GM21717 (cell line): ENCODE measurements at regions not wholly inside any gene's neighbourhood (a gene's known extent, or its start where the extent isn't known, plus 50 kb on each side); places are given as distances from the start of the nearest gene placed in this dataset.
A peak's percentile ranks its signal among the peaks of the same experiment; 100 is the strongest.
"Not testable (repeated sequence)": the region's sequence is repeated elsewhere in the genome, so short reads cannot be mapped to it uniquely, and the experiment has no call there.

ENCODE experiments used
- ATAC-seq: cut with Tn5 transposase; IDR thresholded peaks from one replicate; pipeline ENCODE4 v1.9.1; 2021; ENCODE audit warnings: mild to moderate bottlenecking, moderate library complexity; ENCODE audit not compliant: unreplicated experiment

DNA sequence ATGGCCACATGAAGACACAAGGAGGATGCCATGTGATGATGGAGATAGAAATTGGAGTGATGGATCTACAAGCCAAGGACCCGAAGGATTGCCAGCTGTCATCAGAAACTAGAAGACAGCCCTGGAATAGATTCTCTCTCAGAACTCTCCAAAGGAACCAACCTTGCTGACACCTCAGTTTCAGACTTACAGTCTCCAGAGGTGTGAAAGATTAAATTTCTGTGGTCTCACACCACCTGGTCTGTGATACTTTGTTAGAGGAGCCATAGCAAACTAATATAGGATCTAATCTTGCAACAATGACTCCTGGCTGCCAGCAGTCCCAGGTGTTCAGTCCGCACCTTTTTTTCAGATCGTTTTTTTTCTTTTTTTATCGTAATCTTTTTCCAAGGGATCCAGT lies 647.3 kb upstream of the GHITM start:
- no peak for ATAC-seq

DNA sequence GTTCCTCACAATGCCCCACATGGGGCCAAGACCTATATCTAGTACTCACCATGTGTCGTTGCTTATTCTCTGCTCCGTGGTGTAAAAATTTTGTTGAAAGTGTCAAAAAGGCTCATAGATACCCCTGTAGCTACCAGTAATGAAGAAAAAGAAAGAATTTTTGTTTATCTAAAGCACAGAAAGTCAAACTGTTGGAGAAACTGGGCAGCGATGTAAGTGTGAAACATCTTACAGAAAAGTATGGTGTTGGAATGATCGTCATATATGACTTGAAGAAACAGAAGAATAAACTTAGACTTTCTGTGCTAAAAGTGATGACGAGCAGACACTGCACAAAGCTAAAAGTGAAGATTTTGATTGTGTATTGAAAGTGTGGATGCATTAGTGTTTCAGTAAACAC lies 626.6 kb upstream of the GHITM start:
- ATAC-seq, result no peak

DNA sequence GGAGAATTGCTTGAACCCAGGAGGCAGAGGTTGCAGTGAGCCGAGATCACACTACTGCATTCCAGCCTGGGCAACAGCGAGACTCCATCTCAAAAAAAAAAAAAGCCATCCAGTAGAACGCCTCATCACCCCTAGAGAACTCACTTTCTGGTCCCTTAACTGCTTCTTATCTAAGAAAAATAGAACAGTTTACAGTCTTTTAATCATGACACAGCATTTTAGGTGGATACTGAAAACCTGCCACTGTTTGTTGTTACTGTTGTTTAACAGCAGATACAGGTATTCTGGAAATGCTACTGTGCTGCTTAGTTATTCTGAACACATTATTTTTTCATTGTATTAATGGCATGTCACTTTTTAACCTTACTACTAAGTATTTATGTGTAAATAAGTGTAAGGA lies 624.3 kb upstream of the GHITM start:
- no peak for ATAC-seq

DNA sequence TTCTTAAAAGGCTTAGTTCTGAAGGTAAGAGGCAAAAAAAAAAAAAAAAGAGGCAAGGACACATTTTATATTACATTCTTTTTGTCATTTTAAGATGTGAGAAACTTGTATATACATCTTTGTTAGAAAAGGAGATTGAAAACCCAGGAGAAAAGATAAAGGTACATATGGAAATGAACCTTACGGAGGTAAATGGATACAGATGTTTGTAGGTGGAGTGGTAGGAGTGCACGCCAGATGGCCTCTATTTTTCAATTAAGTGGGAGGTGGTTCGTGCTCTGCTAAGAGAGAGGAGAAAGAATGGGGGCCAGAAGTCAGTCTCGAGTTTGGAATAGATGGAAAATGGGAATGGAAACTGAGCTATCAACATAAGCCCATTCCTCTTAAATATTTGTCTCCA lies 622.5 kb upstream of the GHITM start:
- no peak for ATAC-seq

DNA sequence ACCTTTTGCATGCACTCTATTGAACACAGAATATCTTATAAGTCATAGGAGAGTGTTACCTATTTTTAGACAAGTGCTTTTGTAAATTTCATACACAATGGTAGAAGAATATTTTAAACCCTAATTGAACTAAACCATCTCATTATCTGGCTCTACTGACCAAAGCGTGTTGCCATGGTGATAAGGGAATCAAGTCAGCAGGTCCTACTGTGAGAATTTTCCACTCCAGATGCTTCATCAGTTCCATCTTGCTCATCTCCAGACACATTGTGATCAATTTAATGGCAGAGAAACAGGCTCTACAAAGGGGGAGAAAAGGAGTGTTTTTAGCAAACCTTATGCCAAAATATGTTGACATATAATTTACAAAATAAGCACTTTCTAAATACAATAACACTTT lies 621.9 kb upstream of the GHITM start:
- no peak for ATAC-seq

DNA sequence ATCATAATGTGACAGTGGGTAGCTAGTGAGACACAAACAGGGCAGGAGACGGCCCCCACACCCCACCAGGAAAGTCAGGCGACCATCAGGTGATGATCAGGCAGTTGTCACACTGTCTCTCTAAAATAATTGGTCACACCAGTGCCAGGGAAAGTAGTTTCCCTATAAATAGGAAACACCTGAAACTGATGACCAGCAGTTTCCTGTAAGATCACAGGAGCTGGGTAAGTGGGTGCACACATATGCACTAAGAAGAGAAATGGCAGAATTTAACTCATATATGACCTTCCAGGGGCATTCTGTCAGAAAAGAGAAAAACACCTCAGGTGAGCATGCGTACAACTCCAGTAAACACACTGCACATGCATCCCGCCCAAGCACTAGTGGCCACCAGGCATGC lies 620.5 kb upstream of the GHITM start:
- no peak for ATAC-seq

DNA sequence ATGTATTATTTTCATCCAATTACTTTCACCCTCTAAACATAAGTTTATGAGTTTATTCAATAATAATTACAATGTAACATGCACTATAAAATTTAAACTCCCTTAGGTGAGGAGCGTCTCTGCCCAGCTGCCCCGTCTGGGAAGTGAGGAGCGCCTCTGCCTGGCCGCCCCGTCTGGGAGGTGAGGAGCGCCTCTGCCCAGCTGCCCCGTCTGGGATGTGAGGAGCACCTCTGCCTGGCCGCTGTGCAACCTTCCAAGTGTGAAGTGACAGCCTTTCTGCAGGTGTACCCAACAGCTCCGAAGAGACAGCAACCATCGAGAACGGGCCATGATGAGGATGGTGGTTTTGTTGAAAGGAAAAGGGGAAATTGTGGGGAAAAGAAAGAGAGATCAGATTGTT lies 618.9 kb upstream of the GHITM start:
- ATAC-seq, result not testable (repeated sequence)

DNA sequence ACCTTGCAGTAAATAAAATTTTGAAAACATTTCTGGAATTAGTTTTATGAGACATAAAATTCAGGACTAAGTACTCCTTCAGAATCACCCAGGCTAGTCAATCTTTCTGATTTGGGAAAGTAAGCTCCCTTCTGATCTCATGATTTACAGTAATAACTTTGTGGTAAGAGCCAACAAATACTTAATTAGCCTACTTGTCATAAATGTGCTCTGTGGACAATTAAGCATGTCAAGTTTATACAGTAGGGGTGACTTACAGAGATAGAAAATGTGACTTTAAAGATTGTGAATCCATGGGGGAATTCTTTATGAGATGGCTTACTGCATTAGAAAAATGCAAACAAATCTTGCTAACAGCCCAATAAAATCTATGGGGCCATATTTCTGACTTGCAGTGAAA lies 616.9 kb upstream of the GHITM start:
- no peak for ATAC-seq

DNA sequence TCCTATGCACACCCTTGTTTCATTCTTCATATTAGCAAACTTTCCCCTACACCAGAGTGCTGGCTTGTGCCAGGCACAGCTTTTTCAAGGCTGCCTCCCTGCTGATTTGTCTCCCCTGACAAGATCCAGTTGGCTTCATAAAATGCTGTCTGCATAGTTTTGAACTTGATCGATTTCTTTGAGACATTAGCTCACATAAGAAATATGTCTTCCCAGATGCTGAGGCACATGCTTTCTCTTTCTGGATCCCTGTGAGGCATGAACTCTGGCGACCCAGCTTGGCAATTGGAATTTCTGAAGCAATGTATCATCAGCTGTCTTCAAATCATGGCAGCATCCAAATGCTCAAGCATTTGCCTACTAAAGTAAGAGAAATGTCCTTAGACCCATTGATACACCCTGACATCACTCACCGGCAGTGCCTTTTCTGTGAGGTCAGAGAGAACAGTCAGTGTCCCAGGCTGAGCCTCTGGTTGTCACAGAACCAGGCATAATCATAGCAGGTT lies 616.4 kb upstream of the GHITM start:
- no peak for ATAC-seq

DNA sequence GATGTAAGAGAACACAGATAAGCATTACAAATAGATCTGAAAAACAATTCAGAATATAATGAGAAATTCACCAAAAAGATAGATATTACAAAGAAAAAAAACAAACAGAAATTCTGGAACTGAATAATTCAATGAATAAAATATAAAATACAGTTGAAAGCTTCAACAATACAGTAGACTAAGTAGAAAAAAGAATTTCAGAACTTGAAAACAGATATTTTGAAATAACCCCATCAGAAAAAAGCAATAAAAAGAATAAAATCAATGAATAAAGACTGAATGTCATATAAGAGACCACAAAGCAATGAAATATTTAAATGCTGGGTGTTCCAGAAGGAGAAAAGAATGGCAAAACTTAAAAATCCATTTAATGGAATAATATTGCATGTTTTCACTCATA lies 611.4 kb upstream of the GHITM start:
- no peak for ATAC-seq

DNA sequence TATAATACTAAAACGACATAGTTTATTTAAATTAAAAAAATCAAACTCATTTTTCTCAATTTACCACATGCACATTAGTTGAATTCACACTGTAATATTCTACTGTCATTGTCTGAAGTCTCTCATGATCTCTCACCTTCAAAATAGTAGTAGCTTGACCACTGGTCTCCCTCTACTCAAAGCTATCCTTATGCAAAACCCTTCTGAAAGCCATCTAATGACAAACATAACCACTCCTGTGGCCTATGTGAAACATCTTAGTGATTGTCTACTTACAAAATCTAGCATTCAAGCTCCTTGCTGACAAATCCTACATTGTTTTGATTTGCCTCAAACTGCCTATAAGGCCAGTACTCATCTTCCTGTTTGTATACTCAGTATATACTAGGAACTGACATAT lies 606.0 kb upstream of the GHITM start:
- no peak for ATAC-seq

DNA sequence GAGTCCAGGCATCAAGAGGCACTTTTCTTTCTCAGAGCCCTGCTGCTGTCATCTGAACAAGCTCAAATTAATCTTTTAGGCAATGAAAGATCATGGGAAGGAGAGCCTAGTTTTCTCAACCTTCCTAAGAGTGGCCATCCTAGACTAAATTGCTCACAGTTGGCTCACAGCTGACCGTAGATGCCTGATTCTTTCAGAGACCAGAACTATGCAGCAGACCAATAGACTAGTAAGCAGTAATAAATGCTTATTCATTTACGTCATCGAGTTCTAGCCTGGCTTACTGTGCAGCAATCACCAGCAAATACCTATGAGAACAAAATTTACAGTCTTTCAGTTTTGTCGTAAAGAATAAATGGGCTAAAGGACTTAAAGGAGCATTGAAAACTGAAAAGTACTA lies 602.9 kb upstream of the GHITM start:
- ATAC-seq, result no peak

DNA sequence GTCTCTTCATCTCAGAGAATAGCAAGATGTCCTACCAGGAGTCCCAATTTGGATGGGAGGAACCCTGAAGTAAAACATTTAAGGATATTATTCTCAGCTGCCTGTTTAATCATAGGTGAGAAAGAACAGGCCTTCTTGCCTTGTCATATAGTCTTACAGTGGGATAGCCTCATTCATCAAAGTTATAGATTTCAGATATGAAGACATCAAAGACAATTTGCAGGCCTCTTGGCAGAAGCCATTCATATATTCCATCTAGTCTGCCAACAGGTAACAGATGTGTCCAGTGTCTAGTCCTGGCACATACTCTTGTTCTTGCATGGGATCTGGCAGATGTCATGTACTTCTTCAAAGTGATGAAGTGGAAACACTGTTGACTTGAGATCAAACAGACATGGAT lies 601.3 kb upstream of the GHITM start:
- ATAC-seq, result no peak

DNA sequence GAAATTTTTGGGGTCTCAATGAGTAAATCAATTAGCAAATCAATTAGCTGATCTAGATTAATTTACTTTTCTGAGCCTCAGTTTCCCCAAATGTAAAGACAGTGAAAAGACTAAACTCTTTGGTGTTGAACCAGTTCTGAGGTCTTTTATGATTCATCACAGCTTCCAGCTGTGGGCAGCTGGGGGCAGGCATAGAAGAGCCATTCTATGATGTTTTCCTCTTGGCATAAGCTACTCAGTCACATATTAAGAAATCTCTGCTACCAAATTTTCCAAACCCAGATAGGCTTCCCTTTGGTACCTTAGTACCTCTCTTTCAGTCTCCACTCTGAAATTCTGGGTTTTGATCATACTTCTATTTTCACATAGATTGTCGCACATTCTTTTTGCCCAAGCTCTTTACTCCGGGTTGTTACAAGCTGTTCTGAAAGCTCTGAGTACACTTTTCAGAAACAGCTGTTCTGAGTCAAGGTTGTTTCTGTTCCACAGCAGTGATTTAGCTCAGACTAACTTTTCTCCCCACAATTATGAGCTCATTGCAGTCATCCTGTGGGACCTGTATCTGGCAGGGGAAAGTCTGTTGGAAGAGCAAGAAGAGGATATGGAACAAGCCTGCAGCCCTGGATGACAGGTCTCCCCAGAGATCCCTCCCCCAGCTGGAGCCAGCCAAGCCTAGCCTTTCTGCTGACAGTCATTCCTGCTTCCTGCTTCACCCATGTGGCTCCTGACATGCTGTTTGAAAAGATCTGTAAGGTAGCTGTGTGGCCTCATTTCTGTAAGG lies 599.6 kb upstream of the GHITM start:
- ATAC-seq, result peak; percentile 62

DNA sequence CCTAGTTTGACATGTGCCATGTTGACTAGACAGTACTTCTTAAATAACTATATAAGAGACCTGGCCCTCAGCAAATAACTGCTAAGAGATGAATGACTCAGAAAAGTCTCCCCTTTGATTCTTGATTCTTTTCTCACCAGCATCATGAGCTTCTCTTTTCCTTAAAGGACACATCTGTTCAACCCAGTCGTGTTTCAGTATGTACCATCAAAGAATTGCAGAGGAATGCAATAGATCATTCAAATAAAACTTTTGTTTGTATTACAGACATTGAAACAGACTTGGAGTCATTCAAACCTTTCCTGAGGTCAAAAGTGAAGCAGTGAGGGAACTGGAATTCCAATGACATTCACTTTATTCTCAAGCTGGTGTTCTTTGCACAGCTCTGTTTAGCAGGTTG lies 598.3 kb upstream of the GHITM start:
- ATAC-seq, result no peak

DNA sequence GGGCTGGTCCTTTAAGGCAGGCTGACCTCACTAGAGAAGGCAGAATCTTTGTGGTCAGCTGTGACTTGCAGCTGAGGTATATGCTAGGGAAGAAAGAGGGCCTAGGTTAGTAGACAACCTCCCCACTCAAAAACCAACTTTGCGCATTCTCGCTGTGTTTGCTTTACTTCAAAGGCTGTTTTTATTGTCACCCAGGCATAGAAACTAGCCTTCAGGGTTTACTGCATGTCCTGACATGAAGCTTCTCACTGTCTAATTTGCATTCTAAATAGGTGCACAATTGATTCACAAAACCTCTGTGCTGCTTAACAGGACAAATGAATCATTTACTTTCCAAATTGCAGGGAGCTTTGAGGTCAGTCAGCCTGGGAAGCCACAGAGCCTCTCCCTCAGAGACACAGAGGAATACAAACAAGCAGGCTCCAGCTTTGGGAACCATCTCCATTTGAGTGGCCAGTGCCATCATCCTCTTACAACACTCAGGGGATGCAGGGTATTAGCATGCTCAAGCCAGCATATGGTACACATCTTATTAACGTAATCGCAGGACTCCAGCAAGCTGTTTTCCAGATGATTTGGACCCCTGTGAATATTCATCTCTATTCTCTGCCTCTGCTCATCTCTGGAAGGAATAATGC lies 596.4 kb upstream of the GHITM start:
- peak; percentile 57 for ATAC-seq

DNA sequence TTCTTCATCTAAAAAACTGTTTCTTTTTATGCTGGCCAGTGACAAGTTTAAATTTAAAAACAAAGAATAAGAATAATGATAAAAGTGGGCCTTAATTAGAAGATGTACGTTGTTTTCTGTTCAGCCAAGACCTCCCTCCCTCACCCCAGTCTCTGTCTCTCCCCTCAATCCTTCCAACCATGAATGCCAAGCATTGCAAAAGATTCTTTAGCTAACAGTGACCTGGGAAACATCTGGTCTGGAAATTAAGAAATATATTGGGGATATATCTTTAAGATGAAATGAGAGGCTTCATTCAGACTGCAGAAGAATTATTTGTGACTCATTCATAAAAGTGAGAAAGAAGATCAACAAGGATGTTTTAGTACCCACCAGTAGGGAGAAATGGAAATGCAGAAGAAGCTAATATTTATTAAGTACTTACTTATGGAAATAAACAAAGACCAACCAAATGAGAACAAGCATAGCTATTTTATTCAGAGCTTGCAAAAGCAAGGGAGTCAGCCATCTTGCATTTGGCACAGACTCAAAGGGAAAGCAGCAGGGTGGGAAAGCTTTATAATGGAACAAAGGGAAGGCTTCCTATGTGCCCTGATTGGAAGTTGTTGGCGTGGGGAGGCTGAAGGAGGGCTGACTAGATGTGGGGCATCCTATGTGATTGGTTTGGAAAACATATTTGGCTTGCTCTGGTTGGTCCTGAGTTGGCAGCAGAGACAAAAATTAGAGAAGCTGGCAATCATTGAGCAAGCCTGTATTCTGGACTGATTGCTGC lies 595.4 kb upstream of the GHITM start:
- no peak for ATAC-seq

DNA sequence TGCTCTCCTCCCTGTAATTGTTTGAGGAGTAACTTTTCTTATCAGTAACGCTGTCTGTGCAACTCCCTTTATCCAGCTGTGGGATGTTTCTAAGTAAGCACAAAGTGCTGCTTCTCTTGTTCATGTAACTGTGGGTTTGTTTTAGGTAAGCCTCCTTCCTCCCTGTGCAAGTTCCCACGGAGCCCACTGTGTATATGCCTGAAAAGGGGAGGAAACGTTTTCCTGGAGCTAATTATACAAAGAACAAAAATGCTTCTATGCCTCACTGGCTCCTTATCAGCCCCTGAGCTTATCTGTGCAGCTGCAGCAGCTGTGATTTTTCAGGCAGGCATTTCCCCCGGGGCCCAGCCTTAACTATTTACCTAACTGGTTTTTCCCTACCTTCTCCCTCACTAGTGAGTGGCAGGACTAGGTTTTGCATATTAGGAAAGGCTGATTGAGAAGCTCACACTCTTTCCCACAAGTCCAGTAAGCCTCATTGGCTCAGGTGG lies 593.4 kb upstream of the GHITM start:
- peak; percentile 45 for ATAC-seq

DNA sequence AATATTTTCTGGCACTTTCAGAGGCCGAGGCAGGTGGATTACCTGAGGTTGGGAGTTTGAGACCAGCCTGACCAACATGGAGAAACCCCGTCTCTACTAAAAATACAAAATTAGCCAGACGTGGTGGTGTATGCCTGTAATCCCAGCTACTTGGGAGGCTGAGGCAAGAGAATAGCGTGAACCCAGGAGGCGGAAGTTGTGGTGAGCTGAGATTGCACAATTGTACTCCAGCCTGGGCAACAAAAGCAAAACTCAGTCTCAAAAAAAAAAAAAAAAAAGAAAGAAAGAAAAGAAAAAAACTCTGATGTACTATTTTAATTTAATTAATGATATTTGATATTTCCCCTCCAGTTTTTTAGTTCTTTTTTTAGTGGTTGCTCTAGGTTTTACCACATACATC lies 588.1 kb upstream of the GHITM start:
- not testable (repeated sequence) for ATAC-seq

DNA sequence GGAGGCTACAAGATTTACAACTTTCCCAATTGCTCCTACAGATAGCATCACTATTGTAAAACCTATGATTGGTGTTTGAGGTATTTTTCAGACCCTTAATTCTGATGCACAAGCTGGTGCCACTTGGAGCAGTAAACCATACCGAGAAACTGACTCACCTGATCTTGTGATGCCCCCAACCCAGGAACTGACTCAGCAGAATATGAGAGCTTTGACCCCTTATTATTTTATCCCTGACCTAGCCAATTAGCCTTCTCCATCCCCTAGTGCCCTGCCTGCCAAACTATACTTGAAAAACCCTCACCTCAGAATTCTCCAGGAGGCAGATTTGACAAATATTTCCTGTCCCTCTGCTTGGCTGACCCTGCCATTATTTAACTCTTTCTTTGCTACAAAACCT lies 585.9 kb upstream of the GHITM start:
- ATAC-seq, result no peak

DNA sequence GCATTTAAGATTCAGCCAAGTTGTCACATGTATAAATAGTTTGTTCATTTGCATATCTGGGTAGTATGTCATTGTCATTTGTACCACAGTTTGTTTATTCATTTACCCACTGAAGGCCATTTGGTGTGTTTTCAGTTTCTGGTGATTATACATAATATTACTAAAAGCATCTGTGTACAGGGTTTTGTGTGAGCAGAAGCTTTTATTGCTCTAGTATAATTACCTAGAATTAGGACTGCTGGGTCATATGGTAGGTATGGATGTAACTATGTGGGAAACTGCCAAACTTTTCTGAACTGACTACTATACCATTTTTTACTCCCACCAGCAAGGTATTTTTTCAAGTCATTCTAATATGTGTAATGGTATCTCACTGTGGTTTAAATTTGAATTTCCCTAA lies 584.0 kb upstream of the GHITM start:
- peak; percentile 77 for ATAC-seq

DNA sequence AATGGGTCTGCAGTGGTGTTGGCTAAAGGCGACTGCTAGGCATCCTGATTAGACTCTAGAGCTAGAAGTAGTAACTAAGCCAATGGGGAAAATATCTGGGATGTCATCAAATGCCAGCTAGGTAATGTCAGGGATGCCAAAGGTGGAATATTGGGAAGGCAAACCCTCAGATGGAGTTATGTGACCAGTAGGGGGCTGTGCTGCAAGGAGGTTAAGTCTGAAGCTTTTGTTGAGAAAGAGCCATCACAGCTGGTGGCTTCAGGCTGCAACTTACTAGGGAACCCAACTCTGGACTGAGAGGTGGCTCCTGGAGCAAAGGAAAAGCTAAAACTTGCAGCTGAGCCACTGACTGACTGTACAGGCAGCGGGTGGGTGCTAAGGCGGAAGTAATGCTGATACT lies 576.9 kb upstream of the GHITM start:
- no peak for ATAC-seq
